ENCODE measurements at regions not wholly inside any gene's neighbourhood (a gene's known extent, or its start where the extent isn't known, plus 50 kb on each side); places are given as distances from the start of the nearest gene placed in this dataset.

- peaks cover 0 to 3% of the 10 kb centered on the region in 2 donors for H3K27me3 ChIP-seq (ENCODE audit: control insufficient read depth in 1 of 2, insufficient read depth in 2 of 2, low read length in 2 of 2)
- no peaks in the 10 kb centered on the region for H3K9me3 ChIP-seq (ENCODE audit: control insufficient read depth in 1 of 2, low read length in 2 of 2)
- no peak overlapping the region for H3K27ac ChIP-seq (ENCODE audit: low read depth, low read length)
- H3K9ac ChIP-seq (ENCODE audit: low read depth in 1 of 2, low read length in 2 of 2), result no peak overlapping the region
- no peaks in the 10 kb centered on the region for H3K36me3 ChIP-seq (ENCODE audit: control insufficient read depth in 1 of 2, insufficient read depth in 2 of 2, low read length in 2 of 2)
- H3K4me3 ChIP-seq (ENCODE audit: low read depth in 1 of 2, low read length in 2 of 2), result no peak overlapping the region
- no peaks in the 10 kb centered on the region for H3K4me1 ChIP-seq (ENCODE audit: control insufficient read depth in 1 of 2, insufficient read depth in 2 of 2, low read length in 2 of 2)
These were observed 174.0 kb upstream of the ZNF618 start for GRCh38 chr9:113701774-113702755.

- H3K4me1 ChIP-seq (ENCODE audit: control insufficient read depth in 1 of 2, insufficient read depth in 2 of 2, low read length in 2 of 2), result no peaks in the 10 kb centered on the region
- H3K36me3 ChIP-seq (ENCODE audit: control insufficient read depth in 1 of 2, insufficient read depth in 2 of 2, low read length in 2 of 2), result no peaks in the 10 kb centered on the region
- no peak overlapping the region for H3K27ac ChIP-seq (ENCODE audit: low read depth, low read length)
- H3K4me3 ChIP-seq (ENCODE audit: low read depth in 1 of 2, low read length in 2 of 2), result no peak overlapping the region
- no peaks in the 10 kb centered on the region for H3K9me3 ChIP-seq (ENCODE audit: control insufficient read depth in 1 of 2, low read length in 2 of 2)
- H3K9ac ChIP-seq (ENCODE audit: low read depth in 1 of 2, low read length in 2 of 2), result no peak overlapping the region
- H3K27me3 ChIP-seq (ENCODE audit: control insufficient read depth in 1 of 2, insufficient read depth in 2 of 2, low read length in 2 of 2), result peaks cover 0 to under 1% of the 10 kb centered on the region in 2 donors
These were observed 170.7 kb upstream of the ZNF618 start for GRCh38 chr9:113705306-113705927.

GRCh38 chr9:113705928-113706519, 170.1 kb upstream of the ZNF618 start:
- Histone ChIP-seq H3K9me3 (ENCODE audit: control insufficient read depth in 1 of 2, low read length in 2 of 2) (no peaks in the 10 kb centered on the region), H3K36me3 (ENCODE audit: control insufficient read depth in 1 of 2, insufficient read depth in 2 of 2, low read length in 2 of 2) (no peaks in the 10 kb centered on the region), H3K4me3 (ENCODE audit: low read depth in 1 of 2, low read length in 2 of 2) (no peak overlapping the region), H3K9ac (ENCODE audit: low read depth in 1 of 2, low read length in 2 of 2) (no peak overlapping the region), H3K27ac (ENCODE audit: low read depth, low read length) (no peak overlapping the region), H3K4me1 (ENCODE audit: control insufficient read depth in 1 of 2, insufficient read depth in 2 of 2, low read length in 2 of 2) (no peaks in the 10 kb centered on the region), H3K27me3 (ENCODE audit: control insufficient read depth in 1 of 2, insufficient read depth in 2 of 2, low read length in 2 of 2) (no peaks in the 10 kb centered on the region)

DNA sequence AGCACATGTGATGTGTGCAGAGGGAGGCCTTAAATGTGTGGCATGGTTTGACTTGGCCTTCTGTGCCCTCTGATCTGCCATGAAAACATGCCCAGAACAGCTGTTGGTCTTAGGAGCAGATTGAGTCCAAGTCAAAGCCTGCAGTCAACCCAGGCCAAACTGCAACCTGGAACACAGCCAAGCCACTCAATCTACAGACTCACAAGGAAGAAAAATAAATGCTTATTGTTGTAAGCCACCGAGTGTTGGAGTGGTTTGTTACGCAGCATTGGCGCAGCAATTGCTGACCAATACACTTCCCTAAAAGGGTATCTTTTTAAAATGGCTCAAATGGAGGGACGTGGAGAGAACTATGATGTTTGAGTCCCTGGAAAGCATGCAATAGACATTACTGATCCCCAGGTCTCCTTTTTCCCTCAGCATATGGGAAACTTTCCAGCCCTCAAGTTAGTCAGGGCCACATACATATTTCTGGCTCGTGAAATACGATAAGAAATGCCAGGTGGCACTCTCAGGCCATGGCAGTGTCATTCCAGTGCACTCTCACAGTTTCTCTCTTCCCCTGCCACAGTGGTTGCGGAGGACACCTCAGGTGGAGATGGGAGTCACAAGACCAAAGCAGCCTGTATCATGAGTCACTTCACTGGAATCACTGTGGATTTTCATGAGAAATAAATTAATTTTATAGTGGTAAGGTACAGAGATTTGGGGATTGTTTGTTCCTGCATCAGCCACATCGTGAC, 168.0 kb upstream of the ZNF618 start:
- no peaks in the 10 kb centered on the region for H3K27me3 ChIP-seq (ENCODE audit: control insufficient read depth in 1 of 2, insufficient read depth in 2 of 2, low read length in 2 of 2)
- no peak overlapping the region for H3K27ac ChIP-seq (ENCODE audit: low read depth, low read length)
- no peaks in the 10 kb centered on the region for H3K36me3 ChIP-seq (ENCODE audit: control insufficient read depth in 1 of 2, insufficient read depth in 2 of 2, low read length in 2 of 2)
- H3K4me3 ChIP-seq (ENCODE audit: low read depth in 1 of 2, low read length in 2 of 2), result no peak overlapping the region
- peaks cover 0 to 5% of the 10 kb centered on the region in 2 donors for H3K4me1 ChIP-seq (ENCODE audit: control insufficient read depth in 1 of 2, insufficient read depth in 2 of 2, low read length in 2 of 2)
- H3K9me3 ChIP-seq (ENCODE audit: control insufficient read depth in 1 of 2, low read length in 2 of 2), result no peaks in the 10 kb centered on the region
- no peak overlapping the region for H3K9ac ChIP-seq (ENCODE audit: low read depth in 1 of 2, low read length in 2 of 2)

DNA sequence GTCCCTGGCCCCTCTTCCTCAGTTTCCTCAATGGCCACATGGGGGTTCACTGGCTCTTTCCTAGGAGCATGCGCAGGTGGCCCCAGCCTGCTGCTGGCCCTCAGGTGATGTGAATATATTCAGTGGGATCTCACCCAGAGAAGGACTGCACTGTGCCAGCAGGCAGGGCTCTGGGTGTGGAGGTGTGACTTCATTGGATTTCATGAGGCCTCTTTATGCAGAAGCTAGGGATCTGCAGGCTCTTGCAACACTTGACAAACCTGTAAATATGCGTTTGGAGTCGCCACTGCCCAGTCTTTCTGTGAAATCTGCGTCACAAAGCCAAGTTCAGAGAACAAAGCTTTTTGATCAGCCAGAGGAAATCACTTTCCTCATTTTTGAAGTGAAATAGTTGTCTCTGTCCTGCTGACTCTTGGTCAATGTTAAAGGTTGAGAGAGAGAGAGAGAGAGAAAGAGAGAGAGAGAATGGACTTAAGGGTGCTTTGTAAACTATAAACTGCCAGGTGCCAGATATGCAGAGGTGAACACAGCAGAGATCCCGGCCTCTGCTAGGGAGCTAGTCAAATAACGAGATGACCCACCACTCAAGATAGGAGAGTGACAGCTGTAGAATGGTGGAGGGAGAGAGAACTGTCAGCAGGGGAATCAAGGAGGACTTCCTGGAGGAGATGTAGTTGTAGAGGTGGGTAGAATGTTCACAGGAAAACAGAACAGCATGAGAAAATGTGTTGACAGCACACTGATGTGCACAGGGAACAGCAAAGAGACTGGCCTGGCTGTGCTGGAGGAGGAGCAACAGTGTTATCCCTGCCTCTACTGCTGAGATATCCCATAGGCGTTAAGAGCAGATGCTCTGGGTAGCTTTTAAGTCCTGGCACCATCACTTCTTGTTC, 167.0 kb upstream of the ZNF618 start:
- Histone ChIP-seq H3K36me3 (ENCODE audit: control insufficient read depth in 1 of 2, insufficient read depth in 2 of 2, low read length in 2 of 2) (no peaks in the 10 kb centered on the region), H3K9ac (ENCODE audit: low read depth in 1 of 2, low read length in 2 of 2) (no peak overlapping the region), H3K27me3 (ENCODE audit: control insufficient read depth in 1 of 2, insufficient read depth in 2 of 2, low read length in 2 of 2) (no peaks in the 10 kb centered on the region), H3K4me3 (ENCODE audit: low read depth in 1 of 2, low read length in 2 of 2) (no peak overlapping the region), H3K27ac (ENCODE audit: low read depth, low read length) (no peak overlapping the region), H3K9me3 (ENCODE audit: control insufficient read depth in 1 of 2, low read length in 2 of 2) (no peaks in the 10 kb centered on the region), H3K4me1 (ENCODE audit: control insufficient read depth in 1 of 2, insufficient read depth in 2 of 2, low read length in 2 of 2) (peaks cover 0 to 5% of the 10 kb centered on the region in 2 donors)

DNA sequence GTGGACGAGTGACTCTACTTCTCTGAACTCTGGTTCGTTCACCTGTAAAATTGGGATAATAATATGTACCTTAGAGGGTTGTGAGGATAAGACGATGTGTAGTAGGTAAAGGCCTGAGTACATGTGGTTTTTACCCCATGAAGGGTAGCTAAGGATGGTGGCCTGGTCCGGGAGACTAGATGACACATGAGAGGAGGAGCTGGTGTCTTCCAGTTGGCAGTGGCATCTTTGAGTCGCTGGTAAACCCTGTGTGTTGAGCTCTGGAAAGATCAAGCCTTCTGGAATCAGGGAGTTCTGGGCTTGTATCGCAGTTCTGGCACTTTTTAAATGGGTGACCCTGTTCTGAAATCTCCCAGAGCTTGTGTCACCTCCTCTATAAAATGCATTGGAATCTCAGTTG, 166.4 kb upstream of the ZNF618 start:
- no peaks in the 10 kb centered on the region for H3K27me3 ChIP-seq (ENCODE audit: control insufficient read depth in 1 of 2, insufficient read depth in 2 of 2, low read length in 2 of 2)
- H3K4me3 ChIP-seq (ENCODE audit: low read depth in 1 of 2, low read length in 2 of 2), result no peak overlapping the region
- H3K27ac ChIP-seq (ENCODE audit: low read depth, low read length), result no peak overlapping the region
- peaks cover 0 to 5% of the 10 kb centered on the region in 2 donors for H3K4me1 ChIP-seq (ENCODE audit: control insufficient read depth in 1 of 2, insufficient read depth in 2 of 2, low read length in 2 of 2)
- H3K9me3 ChIP-seq (ENCODE audit: control insufficient read depth in 1 of 2, low read length in 2 of 2), result no peaks in the 10 kb centered on the region
- no peaks in the 10 kb centered on the region for H3K36me3 ChIP-seq (ENCODE audit: control insufficient read depth in 1 of 2, insufficient read depth in 2 of 2, low read length in 2 of 2)
- H3K9ac ChIP-seq (ENCODE audit: low read depth in 1 of 2, low read length in 2 of 2), result no peak overlapping the region

GRCh38 chr9:113711251-113711650, 164.9 kb upstream of the ZNF618 start:
- no peak overlapping the region for H3K9ac ChIP-seq (ENCODE audit: low read depth in 1 of 2, low read length in 2 of 2)
- no peaks in the 10 kb centered on the region for H3K27me3 ChIP-seq (ENCODE audit: control insufficient read depth in 1 of 2, insufficient read depth in 2 of 2, low read length in 2 of 2)
- H3K9me3 ChIP-seq (ENCODE audit: control insufficient read depth in 1 of 2, low read length in 2 of 2), result peaks cover 0 to 2% of the 10 kb centered on the region in 2 donors
- no peaks in the 10 kb centered on the region for H3K36me3 ChIP-seq (ENCODE audit: control insufficient read depth in 1 of 2, insufficient read depth in 2 of 2, low read length in 2 of 2)
- no peak overlapping the region for H3K4me3 ChIP-seq (ENCODE audit: low read depth in 1 of 2, low read length in 2 of 2)
- H3K27ac ChIP-seq (ENCODE audit: low read depth, low read length), result no peak overlapping the region
- H3K4me1 ChIP-seq (ENCODE audit: control insufficient read depth in 1 of 2, insufficient read depth in 2 of 2, low read length in 2 of 2), result peaks cover 0 to 5% of the 10 kb centered on the region in 2 donors

GRCh38 chr9:113712053-113712452, 164.1 kb upstream of the ZNF618 start:
- Histone ChIP-seq H3K27ac (ENCODE audit: low read depth, low read length) (no peak overlapping the region), H3K4me3 (ENCODE audit: low read depth in 1 of 2, low read length in 2 of 2) (no peak overlapping the region), H3K9ac (ENCODE audit: low read depth in 1 of 2, low read length in 2 of 2) (no peak overlapping the region), H3K27me3 (ENCODE audit: control insufficient read depth in 1 of 2, insufficient read depth in 2 of 2, low read length in 2 of 2) (no peaks in the 10 kb centered on the region), H3K9me3 (ENCODE audit: control insufficient read depth in 1 of 2, low read length in 2 of 2) (peaks cover 0 to 4% of the 10 kb centered on the region in 2 donors), H3K4me1 (ENCODE audit: control insufficient read depth in 1 of 2, insufficient read depth in 2 of 2, low read length in 2 of 2) (peaks cover 0 to 5% of the 10 kb centered on the region in 2 donors), H3K36me3 (ENCODE audit: control insufficient read depth in 1 of 2, insufficient read depth in 2 of 2, low read length in 2 of 2) (no peaks in the 10 kb centered on the region)

DNA sequence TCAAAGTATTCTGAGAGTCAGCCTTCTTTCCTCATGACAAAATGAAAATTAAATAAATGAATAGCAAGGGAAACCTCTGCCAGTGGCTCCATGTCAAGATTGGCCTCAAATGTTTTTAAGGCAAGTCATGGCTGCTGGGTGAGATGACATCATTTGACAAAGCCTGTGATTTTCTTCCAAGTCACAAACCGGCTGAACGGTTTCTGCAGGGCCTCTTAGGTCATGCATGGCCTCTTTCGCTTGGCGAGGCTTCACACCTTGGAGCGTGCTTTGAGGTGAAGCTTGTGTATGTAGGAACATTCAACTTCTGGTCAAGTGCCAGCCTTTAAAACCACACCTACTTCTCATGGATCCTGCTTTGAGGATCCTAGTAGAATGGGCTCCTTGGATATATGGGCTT, 161.0 kb upstream of the ZNF618 start:
- Histone ChIP-seq H3K4me1 (ENCODE audit: control insufficient read depth in 1 of 2, insufficient read depth in 2 of 2, low read length in 2 of 2) (peaks cover 0 to 5% of the 10 kb centered on the region in 2 donors), H3K27me3 (ENCODE audit: control insufficient read depth in 1 of 2, insufficient read depth in 2 of 2, low read length in 2 of 2) (no peaks in the 10 kb centered on the region), H3K27ac (ENCODE audit: low read depth, low read length) (no peak overlapping the region), H3K4me3 (ENCODE audit: low read depth in 1 of 2, low read length in 2 of 2) (no peak overlapping the region), H3K9ac (ENCODE audit: low read depth in 1 of 2, low read length in 2 of 2) (no peak overlapping the region), H3K36me3 (ENCODE audit: control insufficient read depth in 1 of 2, insufficient read depth in 2 of 2, low read length in 2 of 2) (no peaks in the 10 kb centered on the region), H3K9me3 (ENCODE audit: control insufficient read depth in 1 of 2, low read length in 2 of 2) (peaks cover 0 to 4% of the 10 kb centered on the region in 2 donors)
